ENCODE measurements at regions not wholly inside any gene's neighbourhood (a gene's known extent, or its start where the extent isn't known, plus 50 kb on each side); places are given as distances from the start of the nearest gene placed in this dataset.

DNA sequence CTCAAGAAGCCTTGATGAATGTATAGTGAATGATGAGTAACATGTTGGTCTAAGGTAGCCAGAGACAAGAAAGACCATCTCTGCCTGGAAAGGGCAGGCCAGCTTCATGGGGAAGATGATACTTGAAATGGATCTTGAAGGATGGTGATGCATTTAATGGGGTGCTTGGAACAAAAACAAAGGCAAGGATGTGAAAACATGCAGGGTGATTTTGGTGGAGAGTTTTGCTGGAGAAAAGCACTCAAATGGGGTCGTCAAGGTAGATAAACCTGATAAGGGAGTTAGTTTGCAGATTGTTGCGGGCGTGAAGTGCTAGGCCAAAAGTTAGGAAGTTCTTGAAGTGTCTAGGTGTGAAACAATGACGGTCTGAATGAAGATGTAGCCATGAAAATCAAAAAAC, 205.4 kb downstream of the HLX start:
- DNase-seq (ENCODE audit: low spot score), result no peak
- TF ChIP-seq, protein P1, sequence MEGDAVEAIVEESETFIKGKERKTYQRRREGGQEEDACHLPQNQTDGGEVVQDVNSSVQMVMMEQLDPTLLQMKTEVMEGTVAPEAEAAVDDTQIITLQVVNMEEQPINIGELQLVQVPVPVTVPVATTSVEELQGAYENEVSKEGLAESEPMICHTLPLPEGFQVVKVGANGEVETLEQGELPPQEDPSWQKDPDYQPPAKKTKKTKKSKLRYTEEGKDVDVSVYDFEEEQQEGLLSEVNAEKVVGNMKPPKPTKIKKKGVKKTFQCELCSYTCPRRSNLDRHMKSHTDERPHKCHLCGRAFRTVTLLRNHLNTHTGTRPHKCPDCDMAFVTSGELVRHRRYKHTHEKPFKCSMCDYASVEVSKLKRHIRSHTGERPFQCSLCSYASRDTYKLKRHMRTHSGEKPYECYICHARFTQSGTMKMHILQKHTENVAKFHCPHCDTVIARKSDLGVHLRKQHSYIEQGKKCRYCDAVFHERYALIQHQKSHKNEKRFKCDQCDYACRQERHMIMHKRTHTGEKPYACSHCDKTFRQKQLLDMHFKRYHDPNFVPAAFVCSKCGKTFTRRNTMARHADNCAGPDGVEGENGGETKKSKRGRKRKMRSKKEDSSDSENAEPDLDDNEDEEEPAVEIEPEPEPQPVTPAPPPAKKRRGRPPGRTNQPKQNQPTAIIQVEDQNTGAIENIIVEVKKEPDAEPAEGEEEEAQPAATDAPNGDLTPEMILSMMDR (IDR thresholded peaks at IDR 0.05; ENCODE audit: extremely low read depth, insufficient read depth, missing control alignments), result no peak
- in situ Hi-C loops (cut with MboI; ENCODE audit: low pct_unique_long_range_greater_than_20kb, low sequenced_read_pairs, unreplicated experiment), result no loop called here

GRCh38 chr1:221085701-221086375, 206.6 kb downstream of the HLX start:
- DNase-seq (ENCODE audit: low spot score), result no peak
- TF ChIP-seq, protein P1 (IDR thresholded peaks at IDR 0.05; ENCODE audit: extremely low read depth, insufficient read depth, missing control alignments), result no peak
- in situ Hi-C loops (cut with MboI; ENCODE audit: low pct_unique_long_range_greater_than_20kb, low sequenced_read_pairs, unreplicated experiment), result no loop called here

GRCh38 chr1:221087919-221088318, 208.7 kb downstream of the HLX start:
- no peak for DNase-seq (ENCODE audit: low spot score)
- TF ChIP-seq, protein P1 (IDR thresholded peaks at IDR 0.05; ENCODE audit: extremely low read depth, insufficient read depth, missing control alignments), result no peak
- in situ Hi-C loops (cut with MboI; ENCODE audit: low pct_unique_long_range_greater_than_20kb, low sequenced_read_pairs, unreplicated experiment), result no loop called here

DNA sequence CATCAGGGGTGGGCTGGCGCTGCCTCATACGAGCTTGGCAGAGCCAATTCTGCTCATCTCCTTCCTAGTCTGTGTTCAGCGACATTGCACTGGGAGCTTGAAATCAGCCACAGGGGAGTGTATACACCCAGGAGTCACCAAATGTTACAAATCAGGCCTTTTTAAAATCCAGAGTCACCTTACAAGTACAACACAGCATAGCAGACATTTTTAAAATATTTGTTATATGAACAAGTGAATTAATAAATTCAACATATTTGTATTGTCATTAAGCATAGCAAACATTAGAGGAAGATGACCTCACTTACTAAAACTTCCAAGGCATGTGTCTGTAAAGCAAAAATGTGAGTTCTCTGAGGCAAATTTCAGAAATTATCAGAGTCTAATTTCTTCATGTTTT, 210.0 kb downstream of the HLX start:
- in situ Hi-C loops (cut with MboI; ENCODE audit: low pct_unique_long_range_greater_than_20kb, low sequenced_read_pairs, unreplicated experiment), result no loop called here
- TF ChIP-seq, protein P1 (IDR thresholded peaks at IDR 0.05; ENCODE audit: extremely low read depth, insufficient read depth, missing control alignments), result no peak
- no peak for DNase-seq (ENCODE audit: low spot score)

GRCh38 chr1:221089803-221090202, 210.6 kb downstream of the HLX start:
- DNase-seq (ENCODE audit: low spot score), result no peak
- in situ Hi-C loops (cut with MboI; ENCODE audit: low pct_unique_long_range_greater_than_20kb, low sequenced_read_pairs, unreplicated experiment), result no loop called here
- TF ChIP-seq, protein P1 (IDR thresholded peaks at IDR 0.05; ENCODE audit: extremely low read depth, insufficient read depth, missing control alignments), result no peak

DNA sequence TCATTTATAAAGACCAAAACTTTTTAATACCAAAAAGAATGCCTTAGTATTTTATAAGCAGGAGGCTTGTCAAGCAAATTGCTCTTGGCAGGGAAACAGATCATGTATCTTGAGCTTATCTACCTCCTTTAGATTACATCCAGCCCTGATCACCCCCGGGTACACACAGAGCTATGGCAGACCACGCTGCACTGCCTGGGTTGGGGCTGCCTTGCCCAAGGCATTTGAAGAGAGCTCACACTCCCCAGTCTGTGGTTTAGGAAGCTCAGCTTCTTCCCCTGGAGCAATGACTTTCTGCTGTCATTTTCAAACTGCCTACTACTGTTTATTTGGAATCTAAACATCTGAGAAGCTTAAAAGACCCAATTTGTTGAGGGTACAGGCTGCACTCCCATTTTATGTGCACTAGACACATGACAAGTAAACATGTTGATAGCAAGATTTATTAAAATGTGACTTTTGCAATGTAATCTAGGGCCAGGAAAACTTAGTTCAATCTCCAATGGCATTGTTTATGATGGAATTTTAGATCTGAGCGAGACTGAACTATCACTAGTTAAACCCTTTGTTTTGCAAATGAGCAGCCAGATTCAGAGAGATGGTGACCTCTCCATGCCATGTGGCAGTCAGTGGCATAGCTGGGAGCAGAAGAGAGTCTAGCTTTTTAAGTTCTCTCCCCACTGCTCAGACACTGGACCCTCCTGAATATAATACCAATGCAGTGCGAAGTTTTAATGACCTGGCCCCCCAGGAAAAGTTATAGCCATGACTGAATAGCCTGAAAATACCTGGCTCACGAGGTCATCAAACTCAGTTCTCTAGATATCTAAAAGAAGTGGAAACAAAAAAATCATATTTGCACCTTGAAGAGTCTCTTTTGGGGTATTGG, 214.9 kb downstream of the HLX start:
- in situ Hi-C loops (cut with MboI; ENCODE audit: low pct_unique_long_range_greater_than_20kb, low sequenced_read_pairs, unreplicated experiment), result no loop called here
- TF ChIP-seq, protein P1 (IDR thresholded peaks at IDR 0.05; ENCODE audit: extremely low read depth, insufficient read depth, missing control alignments), result no peak
- DNase-seq (ENCODE audit: low spot score), result no peak
